ENCODE measurements at regions not wholly inside any gene's neighbourhood (a gene's known extent, or its start where the extent isn't known, plus 50 kb on each side); places are given as distances from the start of the nearest gene placed in this dataset.

DNA sequence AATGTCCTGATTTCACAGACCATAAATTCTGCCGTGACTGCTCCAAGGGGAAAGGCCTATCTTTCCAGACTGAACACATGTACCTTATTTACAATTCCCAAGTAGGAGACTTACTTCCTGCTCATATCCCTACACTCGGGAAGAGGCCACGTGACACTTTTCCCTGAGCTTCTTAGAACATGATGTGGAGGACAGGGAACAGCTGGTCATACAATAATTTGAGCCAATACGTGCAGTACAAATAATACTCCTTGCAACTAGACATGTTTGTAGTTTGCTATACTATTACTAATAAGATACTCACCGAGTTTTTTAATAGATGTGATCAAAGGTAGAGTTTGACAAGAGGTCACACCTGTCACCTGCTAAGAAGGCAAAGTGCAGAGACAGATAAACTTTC lies 256.4 kb downstream of the SP3 start:
- Histone ChIP-seq H3K9ac (ENCODE audit: low read depth, low read length, poor library complexity, severe bottlenecking) (no peak overlapping the region), H3K4me1 (ENCODE audit: insufficient read depth, low read length, poor library complexity, severe bottlenecking) (no peaks in the 10 kb centered on the region)

GRCh38 chr2:173711816-173712215 lies 253.4 kb downstream of the SP3 start:
- H3F3A ChIP-seq (ENCODE audit: low read depth) = no peaks in the 10 kb centered on the region
- H3K36me3 ChIP-seq (ENCODE audit: insufficient read depth, low read length) = no peaks in the 10 kb centered on the region
- no peak overlapping the region for H3K4me3 ChIP-seq (ENCODE audit: low read length, poor library complexity, severe bottlenecking)
- no peaks in the 10 kb centered on the region for H3K27me3 ChIP-seq (ENCODE audit: insufficient read depth, low read length, poor library complexity, severe bottlenecking)
- no peak overlapping the region for H2AFZ ChIP-seq (ENCODE audit: low read length)
- no peak for TF ChIP-seq CTCF (conservative IDR thresholded peaks at IDR 0.05; ENCODE audit: low read length)
- no peak for TF ChIP-seq EZH2phosphoT487 (IDR thresholded peaks at IDR 0.05; ENCODE audit: borderline replicate concordance)
- no peaks in the 10 kb centered on the region for H3K79me2 ChIP-seq (ENCODE audit: insufficient read depth, low read length)
- no peak overlapping the region for H3K4me2 ChIP-seq (ENCODE audit: low read depth, low read length, poor library complexity, severe bottlenecking)
- no peaks in the 10 kb centered on the region for H3K9me3 ChIP-seq (ENCODE audit: insufficient read depth, low read depth, low read length)
- no peak overlapping the region for H3K9ac ChIP-seq (ENCODE audit: low read depth, low read length, poor library complexity, severe bottlenecking)
- no peaks in the 10 kb centered on the region for H3K4me1 ChIP-seq (ENCODE audit: insufficient read depth, low read length, poor library complexity, severe bottlenecking)
- H4K20me1 ChIP-seq (ENCODE audit: insufficient read depth, low read length, poor library complexity, severe bottlenecking) = no peaks in the 10 kb centered on the region
- no peaks in the 10 kb centered on the region for H3K9me2 ChIP-seq (replicated peaks; ENCODE audit: low read depth, low read length)

More for the DNA sequence above, 256.4 kb downstream of the SP3 start:
- Histone ChIP-seq H3K9me3 (ENCODE audit: insufficient read depth, low read depth, low read length) (no peaks in the 10 kb centered on the region), H3K9me2 (replicated peaks; ENCODE audit: low read depth, low read length) (no peaks in the 10 kb centered on the region), H3K36me3 (ENCODE audit: insufficient read depth, low read length) (no peaks in the 10 kb centered on the region), H3K4me3 (ENCODE audit: low read length, poor library complexity, severe bottlenecking) (no peak overlapping the region), H3K79me2 (ENCODE audit: insufficient read depth, low read length) (no peaks in the 10 kb centered on the region), H4K20me1 (ENCODE audit: insufficient read depth, low read length, poor library complexity, severe bottlenecking) (no peaks in the 10 kb centered on the region), H2AFZ (ENCODE audit: low read length) (no peak overlapping the region), H3K4me2 (ENCODE audit: low read depth, low read length, poor library complexity, severe bottlenecking) (no peak overlapping the region), H3F3A (ENCODE audit: low read depth) (no peaks in the 10 kb centered on the region), H3K27me3 (ENCODE audit: insufficient read depth, low read length, poor library complexity, severe bottlenecking) (no peaks in the 10 kb centered on the region)
- TF ChIP-seq CTCF (conservative IDR thresholded peaks at IDR 0.05; ENCODE audit: low read length) (no peak), EZH2phosphoT487 (IDR thresholded peaks at IDR 0.05; ENCODE audit: borderline replicate concordance) (no peak)

- Histone ChIP-seq H2AFZ (ENCODE audit: low read length) (no peak overlapping the region), H3K79me2 (ENCODE audit: insufficient read depth, low read length) (no peaks in the 10 kb centered on the region), H3F3A (ENCODE audit: low read depth) (no peaks in the 10 kb centered on the region), H4K20me1 (ENCODE audit: insufficient read depth, low read length, poor library complexity, severe bottlenecking) (no peaks in the 10 kb centered on the region), H3K9me3 (ENCODE audit: insufficient read depth, low read depth, low read length) (no peaks in the 10 kb centered on the region), H3K9me2 (replicated peaks; ENCODE audit: low read depth, low read length) (no peaks in the 10 kb centered on the region), H3K4me1 (ENCODE audit: insufficient read depth, low read length, poor library complexity, severe bottlenecking) (no peaks in the 10 kb centered on the region), H3K4me3 (ENCODE audit: low read length, poor library complexity, severe bottlenecking) (no peak overlapping the region), H3K36me3 (ENCODE audit: insufficient read depth, low read length) (no peaks in the 10 kb centered on the region), H3K27me3 (ENCODE audit: insufficient read depth, low read length, poor library complexity, severe bottlenecking) (no peaks in the 10 kb centered on the region), H3K9ac (ENCODE audit: low read depth, low read length, poor library complexity, severe bottlenecking) (no peak overlapping the region), H3K4me2 (ENCODE audit: low read depth, low read length, poor library complexity, severe bottlenecking) (no peak overlapping the region)
- TF ChIP-seq CTCF (conservative IDR thresholded peaks at IDR 0.05; ENCODE audit: low read length) (no peak), EZH2phosphoT487 (IDR thresholded peaks at IDR 0.05; ENCODE audit: borderline replicate concordance) (no peak)
Observed at GRCh38 chr2:173713904-173714555, 251.1 kb downstream of the SP3 start.
